Lower lobe of right lung (tissue), 2 donors: ENCODE measurements at regions not wholly inside any gene's neighbourhood (a gene's known extent, or its start where the extent isn't known, plus 50 kb on each side); places are given as distances from the start of the nearest gene placed in this dataset.

Source experiments
- ATAC-seq, 2 donors: fragments of 200-7000 bp; cut with Tn5 transposase; one replicate each; pipeline ENCODE4 v1.9.1; 2020 to 2022; ENCODE audit warnings: mild to moderate bottlenecking in 2 of 2, moderate library complexity in 2 of 2
- DNase-seq: peaks from one replicate; pipeline ENCODE4 v3.0.0-alpha.2; 2020
- H3K27ac ChIP-seq: fragments of 200-600 bp; one replicate; pipeline ENCODE4 v1.8.0; 2022
- H3K27me3 ChIP-seq: fragments of 200-600 bp; one replicate; pipeline ENCODE4 v1.8.0; 2022; ENCODE audit warnings: low read depth
- H3K36me3 ChIP-seq: fragments of 200-600 bp; one replicate; pipeline ENCODE4 v1.8.0; 2022; ENCODE audit warnings: mild to moderate bottlenecking
- H3K4me1 ChIP-seq: fragments of 200-600 bp; one replicate; pipeline ENCODE4 v1.8.0; 2022
- H3K4me3 ChIP-seq: fragments of 200-600 bp; one replicate; pipeline ENCODE4 v1.8.0; 2022; ENCODE audit warnings: mild to moderate bottlenecking
- H3K9me3 ChIP-seq: fragments of 200-600 bp; one replicate; pipeline ENCODE4 v1.8.0; 2022
- CTCF ChIP-seq: fragments of 200-600 bp; IDR thresholded peaks from one replicate; pipeline ENCODE4 v1.8.0; 2022; ENCODE audit warnings: antibody characterized with exemption, mild to moderate bottlenecking
- intact Hi-C: fragments of 100-400 bp; cut with DNase I; formaldehyde crosslinking; loops from one replicate; pipeline ENCODE4 v1.11.0; 2022
- donor health status: DM: no; HTN: yes; CAD: no; lungs with severe emphysema.

GRCh38 chr12:127559349-127560040 lies 707.5 kb upstream of the TMEM132C start:
- intact Hi-C loops, result no loop called here
- ATAC-seq (peak; percentile 43 to 64), DNase-seq (no peak)
- Histone ChIP-seq H3K27ac (no peak overlapping the region), H3K4me1 (peaks cover 9% of the 10 kb centered on the region), H3K27me3 (no peaks in the 10 kb centered on the region), H3K4me3 (no peak overlapping the region), H3K9me3 (no peaks in the 10 kb centered on the region), H3K36me3 (no peaks in the 10 kb centered on the region)
- TF ChIP-seq CTCF, result peak; percentile 46

- TF ChIP-seq CTCF, result no peak
- no peak for ATAC-seq
These were observed 706.9 kb upstream of the TMEM132C start for GRCh38 chr12:127560041-127560478.

GRCh38 chr12:127562816-127563215 lies 704.2 kb upstream of the TMEM132C start:
- Histone ChIP-seq H3K27me3 (no peaks in the 10 kb centered on the region), H3K9me3 (no peaks in the 10 kb centered on the region), H3K36me3 (no peaks in the 10 kb centered on the region), H3K4me3 (no peak overlapping the region), H3K4me1 (peaks cover 9% of the 10 kb centered on the region), H3K27ac (no peak overlapping the region)
- ATAC-seq, result no peak
- DNase-seq, result no peak
- intact Hi-C loops, result no loop called here
- no peak for TF ChIP-seq CTCF

More at GRCh38 chr12:127560041-127560478, 706.9 kb upstream of the TMEM132C start:
- Histone ChIP-seq H3K27ac (no peak overlapping the region), H3K27me3 (no peaks in the 10 kb centered on the region), H3K4me3 (no peak overlapping the region), H3K9me3 (no peaks in the 10 kb centered on the region), H3K36me3 (no peaks in the 10 kb centered on the region), H3K4me1 (peaks cover 9% of the 10 kb centered on the region)
- intact Hi-C loops, result no loop called here
- no peak for DNase-seq

- intact Hi-C loops, result no loop called here
- TF ChIP-seq CTCF, result no peak
These were observed 701.7 kb upstream of the TMEM132C start for GRCh38 chr12:127565241-127565640.

GRCh38 chr12:127567531-127567930 lies 699.4 kb upstream of the TMEM132C start:
- intact Hi-C loops, result no loop called here
- DNase-seq (no peak), ATAC-seq (no peak)
- no peaks in the 10 kb centered on the region for H3K9me3 ChIP-seq
- H3K4me1 ChIP-seq, result no peaks in the 10 kb centered on the region
- H3K36me3 ChIP-seq, result no peaks in the 10 kb centered on the region
- H3K27me3 ChIP-seq, result no peaks in the 10 kb centered on the region
- H3K4me3 ChIP-seq, result no peak overlapping the region
- no peak for TF ChIP-seq CTCF
- no peak overlapping the region for H3K27ac ChIP-seq

More at GRCh38 chr12:127565241-127565640, 701.7 kb upstream of the TMEM132C start:
- DNase-seq (no peak), ATAC-seq (no peak)
- H3K36me3 ChIP-seq, result no peaks in the 10 kb centered on the region
- no peak overlapping the region for H3K4me3 ChIP-seq
- H3K4me1 ChIP-seq, result no peaks in the 10 kb centered on the region
- no peaks in the 10 kb centered on the region for H3K27me3 ChIP-seq
- no peak overlapping the region for H3K27ac ChIP-seq
- no peaks in the 10 kb centered on the region for H3K9me3 ChIP-seq
